ENCODE measurements at regions not wholly inside any gene's neighbourhood (a gene's known extent, or its start where the extent isn't known, plus 50 kb on each side); places are given as distances from the start of the nearest gene placed in this dataset.
"Not testable (repeated sequence)": the region's sequence is repeated elsewhere in the genome, so short reads cannot be mapped to it uniquely, and the experiment has no call there.

GRCh38 chr17:16874216-16874615, 97.7 kb downstream of the TNFRSF13B start:
- POLR2A ChIA-PET; H3K9me3 ChIP-seq (ENCODE audit: control insufficient read depth, insufficient read depth, low read depth, low read length); in situ Hi-C loops (cut with HindIII; ENCODE audit: low pct_unique_long_range_greater_than_20kb, low sequenced_read_pairs); ATAC-seq; H3K4me3 ChIP-seq (ENCODE audit: low read depth in 2 of 2, low read length in 2 of 2); H3K27ac ChIP-seq (ENCODE audit: low read length); H3K36me3 ChIP-seq (ENCODE audit: control insufficient read depth, insufficient read depth, low read length); intact Hi-C loops (cut with micrococcal nuclease; ENCODE audit: unreplicated experiment); DNase-seq (ENCODE audit: low read depth, low spot score); CTCF ChIA-PET; H3K4me1 ChIP-seq (ENCODE audit: control insufficient read depth, insufficient read depth, low read length); BruUV-seq (replicated peaks); H3K27me3 ChIP-seq (ENCODE audit: control insufficient read depth, insufficient read depth, low read length): not testable (repeated sequence)

GRCh38 chr17:16873174-16874035, 98.5 kb downstream of the TNFRSF13B start:
- intact Hi-C loops (cut with micrococcal nuclease; ENCODE audit: unreplicated experiment), result no loop called here

GRCh38 chr17:16872351-16873173, 99.4 kb downstream of the TNFRSF13B start:
- DNase-seq (ENCODE audit: low read depth, low spot score), result no peak
- intact Hi-C loops (cut with micrococcal nuclease; ENCODE audit: unreplicated experiment), result no loop called here
- Histone ChIP-seq H3K4me3 (ENCODE audit: low read depth in 2 of 2, low read length in 2 of 2) (no peak overlapping the region), H3K27me3 (ENCODE audit: control insufficient read depth, insufficient read depth, low read length) (no peaks in the 10 kb centered on the region), H3K4me1 (ENCODE audit: control insufficient read depth, insufficient read depth, low read length) (no peaks in the 10 kb centered on the region), H3K36me3 (ENCODE audit: control insufficient read depth, insufficient read depth, low read length) (no peaks in the 10 kb centered on the region), H3K27ac (ENCODE audit: low read length) (no peak overlapping the region), H3K9me3 (ENCODE audit: control insufficient read depth, insufficient read depth, low read depth, low read length) (no peaks in the 10 kb centered on the region)
- in situ Hi-C loops (cut with HindIII; ENCODE audit: low pct_unique_long_range_greater_than_20kb, low sequenced_read_pairs), result no loop called here
- CTCF ChIA-PET, result no interaction called here
- TF ChIP-seq POLR2AphosphoS5 (IDR thresholded peaks at IDR 0.05; ENCODE audit: low read depth, low read length) (no peak), TCF7L2 (IDR thresholded peaks at IDR 0.05; ENCODE audit: low read depth, low read length) (no peak), CTCF (IDR thresholded peaks at IDR 0.05) (no peak), REST (IDR thresholded peaks at IDR 0.05; ENCODE audit: insufficient read depth in 1 of 2, low read depth in 2 of 2, low read length in 1 of 2) (no peak), SIN3A (IDR thresholded peaks at IDR 0.05; ENCODE audit: borderline replicate concordance, insufficient read depth, low read depth, low read length) (no peak)
- peak; percentile 40; the same call in 1 of the 2 replicates for ATAC-seq
- BruUV-seq (replicated peaks), result no TSS peak
- POLR2A ChIA-PET, result no interaction called here

More at GRCh38 chr17:16873174-16874035, 98.5 kb downstream of the TNFRSF13B start:
- DNase-seq (ENCODE audit: low read depth, low spot score) (no peak), ATAC-seq (peak; percentile 86)
- Histone ChIP-seq H3K36me3 (ENCODE audit: control insufficient read depth, insufficient read depth, low read length) (no peaks in the 10 kb centered on the region), H3K4me3 (ENCODE audit: low read depth in 2 of 2, low read length in 2 of 2) (no peak overlapping the region), H3K4me1 (ENCODE audit: control insufficient read depth, insufficient read depth, low read length) (no peaks in the 10 kb centered on the region), H3K9me3 (ENCODE audit: control insufficient read depth, insufficient read depth, low read depth, low read length) (no peaks in the 10 kb centered on the region), H3K27me3 (ENCODE audit: control insufficient read depth, insufficient read depth, low read length) (no peaks in the 10 kb centered on the region), H3K27ac (ENCODE audit: low read length) (no peak overlapping the region)
- in situ Hi-C loops (cut with HindIII; ENCODE audit: low pct_unique_long_range_greater_than_20kb, low sequenced_read_pairs), result no loop called here
- ChIA-PET CTCF (no interaction called here), POLR2A (no interaction called here)
- no TSS peak for BruUV-seq (replicated peaks)
- TF ChIP-seq CTCF (IDR thresholded peaks at IDR 0.05), result peak; percentile 89
- TF ChIP-seq POLR2AphosphoS5 (IDR thresholded peaks at IDR 0.05; ENCODE audit: low read depth, low read length), result no peak
- TF ChIP-seq TCF7L2 (IDR thresholded peaks at IDR 0.05; ENCODE audit: low read depth, low read length), result no peak
- TF ChIP-seq SIN3A (IDR thresholded peaks at IDR 0.05; ENCODE audit: borderline replicate concordance, insufficient read depth, low read depth, low read length), result no peak

GRCh38 chr17:16871446-16872190, 100.3 kb downstream of the TNFRSF13B start:
- CTCF ChIA-PET, result not testable (repeated sequence)

More at GRCh38 chr17:16871446-16872190, 100.3 kb downstream of the TNFRSF13B start:
- intact Hi-C loops (cut with micrococcal nuclease; ENCODE audit: unreplicated experiment); ATAC-seq; H3K36me3 ChIP-seq (ENCODE audit: control insufficient read depth, insufficient read depth, low read length); H3K27ac ChIP-seq (ENCODE audit: low read length); in situ Hi-C loops (cut with HindIII; ENCODE audit: low pct_unique_long_range_greater_than_20kb, low sequenced_read_pairs); H3K4me1 ChIP-seq (ENCODE audit: control insufficient read depth, insufficient read depth, low read length); H3K27me3 ChIP-seq (ENCODE audit: control insufficient read depth, insufficient read depth, low read length); BruUV-seq (replicated peaks); DNase-seq (ENCODE audit: low read depth, low spot score); POLR2A ChIA-PET; H3K9me3 ChIP-seq (ENCODE audit: control insufficient read depth, insufficient read depth, low read depth, low read length); H3K4me3 ChIP-seq (ENCODE audit: low read depth in 2 of 2, low read length in 2 of 2): not testable (repeated sequence)
